HepG2 (cell line): ENCODE measurements at regions not wholly inside any gene's neighbourhood (a gene's known extent, or its start where the extent isn't known, plus 50 kb on each side); places are given as distances from the start of the nearest gene placed in this dataset.

Experiments
- ATAC-seq: fragments of 200-7000 bp; cut with Tn5 transposase; 3 replicates; pipeline ENCODE4 v1.9.1; 2020; ENCODE audit warnings: mild to moderate bottlenecking, moderate library complexity
- BruUV-seq: library from RNA; stranded (reverse); fragments of 400-500 nt; replicated peaks from 2 replicates; lab custom pipeline; 2021; lab: Mats Ljungman, UMichigan
- CTCF ChIA-PET: fragments of 300-600 bp; formaldehyde crosslinking; extraction: SDS; loops from one replicate; lab custom pipeline; 2021; ENCODE audit warnings: low total read pairs, inconsistent platforms, low intra/inter-chr PET ratio; lab: Yijun Ruan, JAX
- POLR2A ChIA-PET: fragments of 350-600 bp; sonication (Branson Sonifier 250); formaldehyde crosslinking; loops from one replicate; lab custom pipeline; 2020; ENCODE audit warnings: antibody characterized with exemption, inconsistent platforms; lab: Yijun Ruan, JAX
- DNase-seq: peaks from one replicate; pipeline ENCODE4 v3.0.0-alpha.2; 2015; ENCODE audit warnings: low spot score
- FAIRE-seq: peaks from 3 replicates; lab custom pipeline; 2011; peaks lifted over from hg19 to GRCh38; lab: Jason Lieb, UNC
- H2AFZ ChIP-seq: one replicate; pipeline ENCODE4 v1.6.1; 2011; ENCODE audit warnings: low read length, inconsistent platforms
- H3K27ac ChIP-seq: fragments of 300-600 bp; 3 replicates; pipeline ENCODE4 v1.8.0; 2011; ENCODE audit warnings: mixed run types, mild to moderate bottlenecking, mixed read lengths, low read length, inconsistent platforms; ENCODE audit not compliant: insufficient read depth; ENCODE audit errors: extremely low read length
- H3K27me3 ChIP-seq, 2 experiments: fragments of 200-600 bp in 1 of 2; 2 replicates in 1 of 2; 3 replicates in 1 of 2; pipeline versions ENCODE4 v1.6.0 to v1.8.0; 2011; ENCODE audit warnings: low read length in 2 of 2, mild to moderate bottlenecking in 2 of 2, moderate library complexity in 2 of 2, inconsistent platforms in 1 of 2; ENCODE audit not compliant: insufficient read depth in 2 of 2, control insufficient read depth in 1 of 2
- H3K36me3 ChIP-seq, 2 experiments: fragments of 200-600 bp in 1 of 2; replicated peaks in 1 of 2; 2 replicates in 1 of 2; 3 replicates in 1 of 2; pipeline versions ENCODE4 v1.5.1 to v1.8.0; 2011; ENCODE audit warnings: low read length in 2 of 2, inconsistent platforms in 1 of 2; ENCODE audit not compliant: insufficient read depth in 2 of 2, control insufficient read depth in 1 of 2
- H3K4me1 ChIP-seq: 2 replicates; pipeline ENCODE4 v1.5.1; 2012; ENCODE audit warnings: low read length, inconsistent platforms; ENCODE audit not compliant: insufficient read depth
- H3K4me2 ChIP-seq: 2 replicates; pipeline ENCODE4 v1.6.0; 2011; ENCODE audit warnings: low read depth, low read length, inconsistent platforms
- H3K4me3 ChIP-seq, 3 experiments: fragments of 200-600 bp in 1 of 3; sonication (generic), shearing (Covaris generic) in 1 of 3; replicated peaks in 1 of 3; 2 replicates each; pipeline ENCODE4 v1.5.1; 2011 to 2016; ENCODE audit warnings: low read length in 3 of 3, inconsistent platforms in 2 of 3, low read depth in 2 of 3, mild to moderate bottlenecking in 2 of 3, control low read depth in 1 of 3, mixed read lengths in 1 of 3; ENCODE audit not compliant: insufficient read depth in 1 of 3
- H3K79me2 ChIP-seq: one replicate; pipeline ENCODE4 v1.6.1; 2011; ENCODE audit warnings: low read length, inconsistent platforms; ENCODE audit not compliant: insufficient read depth
- H3K9ac ChIP-seq: 2 replicates; pipeline ENCODE4 v1.6.0; 2011; ENCODE audit warnings: mild to moderate bottlenecking, low read depth, low read length, inconsistent platforms; ENCODE audit not compliant: insufficient read depth
- H3K9me3 ChIP-seq: 2 replicates; pipeline ENCODE4 v1.5.1; 2012; ENCODE audit warnings: mild to moderate bottlenecking, low read length
- H4K20me1 ChIP-seq: 2 replicates; pipeline ENCODE4 v1.6.0; 2011; ENCODE audit warnings: inconsistent platforms, mild to moderate bottlenecking, low read length, moderate library complexity; ENCODE audit not compliant: insufficient read depth
- NFIB ChIP-seq: sonication (generic); formaldehyde crosslinking; IDR thresholded peaks from 2 replicates; pipeline ENCODE4 v1.9.0; 2021; ENCODE audit warnings: missing genetic modification reagents, mild to moderate bottlenecking, borderline replicate concordance
- PHF20 ChIP-seq: sonication (generic); formaldehyde crosslinking; IDR thresholded peaks from 2 replicates; pipeline ENCODE4 v1.5.0; 2020; ENCODE audit warnings: mild to moderate bottlenecking, missing genetic modification reagents
- RBFOX2 ChIP-seq: fragments of 200-400 bp; formaldehyde crosslinking; IDR thresholded peaks from 2 replicates; pipeline ENCODE4 v1.6.1; 2017; ENCODE audit warnings: low read depth, mild to moderate bottlenecking, low read length
- SRSF9 ChIP-seq: fragments of 200-400 bp; formaldehyde crosslinking; IDR thresholded peaks from 2 replicates; pipeline ENCODE4 v1.6.1; 2018; ENCODE audit warnings: borderline replicate concordance, mild to moderate bottlenecking, low read depth, low read length; ENCODE audit not compliant: insufficient read depth, poor library complexity, severe bottlenecking
- ZFP36L1 ChIP-seq: sonication (generic); formaldehyde crosslinking; IDR thresholded peaks from 2 replicates; pipeline ENCODE4 v1.8.0; 2022; ENCODE audit warnings: mild to moderate bottlenecking, missing genetic modification reagents, moderate library complexity
- ZNF160 ChIP-seq: sonication (generic); formaldehyde crosslinking; IDR thresholded peaks from 2 replicates; pipeline ENCODE4 v1.8.0; 2022; ENCODE audit warnings: mild to moderate bottlenecking, inconsistent platforms, missing genetic modification reagents
- ZNF317 ChIP-seq: sonication (generic); formaldehyde crosslinking; IDR thresholded peaks from 2 replicates; pipeline ENCODE4 v1.5.0; 2020; ENCODE audit warnings: mild to moderate bottlenecking, missing genetic modification reagents
- ZSCAN21 ChIP-seq: sonication (generic); formaldehyde crosslinking; IDR thresholded peaks from 2 replicates; pipeline ENCODE4 v1.8.0; 2022; ENCODE audit warnings: mild to moderate bottlenecking, missing genetic modification reagents, moderate library complexity, borderline replicate concordance
- WGBS: methylation state at CpG from one replicate; pipeline ENCODE4 v1.1.6; 2017; ENCODE audit warnings: low lambda C conversion rate; 5-methylcytosine and 5-hydroxymethylcytosine counted together
- in situ Hi-C: cut with HindIII; loops from 2 replicates; pipeline ENCODE4 v1.10.0; 2017; ENCODE audit warnings: low pct_unique_long_range_greater_than_20kb; ENCODE audit not compliant: extremely low pct_ligation_motif_present
- intact Hi-C: fragments of 100-400 bp; cut with micrococcal nuclease; formaldehyde crosslinking; loops from one replicate; pipeline ENCODE4 v1.10.0; 2022; ENCODE audit not compliant: unreplicated experiment

DNA sequence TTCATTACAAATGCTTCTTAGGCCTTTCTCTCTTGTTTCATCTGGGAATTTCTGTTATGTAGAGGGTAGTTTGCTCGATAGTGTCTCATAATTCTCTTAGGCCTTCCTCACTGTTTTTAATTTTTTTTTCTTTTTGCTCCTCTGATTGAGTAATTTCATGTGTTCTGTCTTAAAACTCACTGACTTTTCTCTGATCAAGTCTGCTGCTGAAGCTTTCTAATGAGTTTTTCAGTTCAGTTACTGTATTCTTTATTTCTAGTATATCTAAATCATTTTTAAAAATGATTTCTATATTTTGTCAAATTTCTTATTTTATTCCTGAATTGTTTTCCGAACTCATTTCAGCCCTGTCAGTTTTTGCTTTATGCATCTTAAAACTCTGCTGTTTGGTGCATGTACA is 228.0 kb downstream of the MID1IP1 start:
- Histone ChIP-seq H3K4me1 (no peaks in the 10 kb centered on the region), H3K36me3 (no peaks in the 10 kb centered on the region), H2AFZ (no peak overlapping the region), H3K4me3 (no peak overlapping the region), H3K27me3 (no peaks in the 10 kb centered on the region), H3K27ac (no peak overlapping the region), H3K4me2 (no peak overlapping the region), H3K9me3 (peaks cover 6% of the 10 kb centered on the region), H4K20me1 (no peaks in the 10 kb centered on the region), H3K9ac (no peak overlapping the region), H3K79me2 (no peaks in the 10 kb centered on the region)
- ChIA-PET CTCF (no interaction called here), POLR2A (no interaction called here)
- WGBS, result 38% methylated on average over 2 of the region's 2 CpGs
- FAIRE-seq, result no peak
- no TSS peak for BruUV-seq
- TF ChIP-seq ZSCAN21, result no peak
- TF ChIP-seq PHF20, result no peak
- no peak for TF ChIP-seq NFIB (CRISPR knock-in tag)
- TF ChIP-seq ZNF160 (CRISPR knock-in tag), result peak; percentile 99
- no peak for TF ChIP-seq RBFOX2
- no peak for TF ChIP-seq SRSF9
- in situ Hi-C loops, result no loop called here
- intact Hi-C loops, result no loop called here
- no peak for ATAC-seq
- no peak for DNase-seq

DNA sequence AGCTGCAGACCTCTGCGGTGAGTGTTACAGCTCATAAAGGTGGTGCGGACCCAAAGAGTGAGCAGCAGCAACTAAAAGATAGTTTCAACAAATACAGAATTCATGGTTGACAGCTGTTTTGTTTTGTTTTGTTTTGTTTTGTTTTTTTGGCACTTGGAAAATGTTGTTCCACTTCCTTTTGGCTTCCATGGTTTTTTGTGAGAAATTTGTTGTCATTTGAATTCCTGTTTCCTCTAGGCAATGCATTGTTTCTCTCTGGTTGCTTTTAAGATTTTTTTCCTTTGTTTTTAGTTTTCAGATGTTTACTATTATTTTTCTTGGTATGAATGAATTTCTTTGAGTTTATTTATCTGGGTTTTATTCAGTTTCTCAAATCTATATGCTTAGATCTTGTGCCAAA is 229.4 kb downstream of the MID1IP1 start:
- BruUV-seq, result no TSS peak
- Histone ChIP-seq H3K4me2 (no peak overlapping the region), H3K4me1 (no peaks in the 10 kb centered on the region), H3K79me2 (no peaks in the 10 kb centered on the region), H2AFZ (no peak overlapping the region), H3K27me3 (no peaks in the 10 kb centered on the region), H3K4me3 (no peak overlapping the region), H4K20me1 (no peaks in the 10 kb centered on the region), H3K9ac (no peak overlapping the region), H3K9me3 (peaks cover 6% of the 10 kb centered on the region), H3K36me3 (no peaks in the 10 kb centered on the region), H3K27ac (no peak overlapping the region)
- FAIRE-seq (no peak), ATAC-seq (no peak), DNase-seq (no peak)
- 100% methylated on average over 2 of the region's 2 CpGs for WGBS
- intact Hi-C loops (no loop called here), in situ Hi-C loops (no loop called here)
- no peak for TF ChIP-seq ZFP36L1 (CRISPR knock-in tag)
- peak; percentile 50; the same call in 1 of the 2 replicates for TF ChIP-seq ZNF317 (CRISPR knock-in tag)
- ChIA-PET CTCF (no interaction called here), POLR2A (no interaction called here)
